ENCODE measurements at regions not wholly inside any gene's neighbourhood (a gene's known extent, or its start where the extent isn't known, plus 50 kb on each side); places are given as distances from the start of the nearest gene placed in this dataset.

GRCh38 chr15:87483468-87483867, 773.1 kb downstream of the NTRK3 start:
- Histone ChIP-seq H3K4me1 (ENCODE audit: control insufficient read depth in 1 of 2, low read depth in 2 of 2) (peaks cover 6 to 12% of the 10 kb centered on the region in 2 donors), H3K27me3 (replicated peaks; ENCODE audit: insufficient read depth) (no peaks in the 10 kb centered on the region), H3K27ac (no peak overlapping the region), H3K36me3 (no peaks in the 10 kb centered on the region), H3K9me3 (no peaks in the 10 kb centered on the region), H3K4me3 (no peak overlapping the region)
- DNase-seq (ENCODE audit: low spot score) (no peak), ATAC-seq (ENCODE audit: insufficient number of reproducible peaks, low FRiP score, low read depth) (no peak)
- TF ChIP-seq CTCF (IDR thresholded peaks at IDR 0.05), result no peak

- TF ChIP-seq CTCF (IDR thresholded peaks at IDR 0.05), result no peak
- DNase-seq (ENCODE audit: low spot score), result no peak
- Histone ChIP-seq H3K9me3 (no peaks in the 10 kb centered on the region), H3K36me3 (no peaks in the 10 kb centered on the region), H3K4me3 (no peak overlapping the region), H3K27me3 (replicated peaks; ENCODE audit: insufficient read depth) (no peaks in the 10 kb centered on the region), H3K4me1 (ENCODE audit: control insufficient read depth in 1 of 2, low read depth in 2 of 2) (peaks cover 0 to 10% of the 10 kb centered on the region in 2 donors), H3K27ac (no peak overlapping the region)
- ATAC-seq (ENCODE audit: insufficient number of reproducible peaks, low FRiP score, low read depth), result no peak
Measured at GRCh38 chr15:87481126-87481525, 775.4 kb downstream of the NTRK3 start.

GRCh38 chr15:87478687-87479072, 777.9 kb downstream of the NTRK3 start:
- H3K27me3 ChIP-seq (replicated peaks; ENCODE audit: insufficient read depth), result no peaks in the 10 kb centered on the region
- H3K36me3 ChIP-seq, result no peaks in the 10 kb centered on the region
- H3K9me3 ChIP-seq, result no peaks in the 10 kb centered on the region
- no peak overlapping the region for H3K4me3 ChIP-seq
- no peak overlapping the region for H3K27ac ChIP-seq
- no peak for TF ChIP-seq CTCF (IDR thresholded peaks at IDR 0.05)
- ATAC-seq (ENCODE audit: insufficient number of reproducible peaks, low FRiP score, low read depth), result no peak
- H3K4me1 ChIP-seq (ENCODE audit: control insufficient read depth in 1 of 2, low read depth in 2 of 2), result peaks cover 0 to 10% of the 10 kb centered on the region in 2 donors
- DNase-seq (ENCODE audit: low spot score), result no peak

- no peak for TF ChIP-seq CTCF (IDR thresholded peaks at IDR 0.05)
- Histone ChIP-seq H3K36me3 (no peaks in the 10 kb centered on the region), H3K4me3 (peak overlapping the region; percentile 36), H3K9me3 (no peaks in the 10 kb centered on the region), H3K27me3 (replicated peaks; ENCODE audit: insufficient read depth) (no peaks in the 10 kb centered on the region), H3K27ac (peak overlapping the region in 1 of 2 donors; percentile 14), H3K4me1 (ENCODE audit: control insufficient read depth in 1 of 2, low read depth in 2 of 2) (peaks cover 0 to 10% of the 10 kb centered on the region in 2 donors)
- ATAC-seq (ENCODE audit: insufficient number of reproducible peaks, low FRiP score, low read depth) (peak; percentile 95), DNase-seq (ENCODE audit: low spot score) (peak; percentile 21)
Measured at GRCh38 chr15:87477737-87478686, 778.5 kb downstream of the NTRK3 start.

GRCh38 chr15:87477026-87477425, 779.5 kb downstream of the NTRK3 start:
- H3K27me3 ChIP-seq (replicated peaks; ENCODE audit: insufficient read depth), result no peaks in the 10 kb centered on the region
- DNase-seq (ENCODE audit: low spot score) (no peak), ATAC-seq (ENCODE audit: insufficient number of reproducible peaks, low FRiP score, low read depth) (no peak)
- H3K27ac ChIP-seq, result no peak overlapping the region
- H3K36me3 ChIP-seq, result no peaks in the 10 kb centered on the region
- TF ChIP-seq CTCF (IDR thresholded peaks at IDR 0.05), result no peak
- peaks cover 0 to 10% of the 10 kb centered on the region in 2 donors for H3K4me1 ChIP-seq (ENCODE audit: control insufficient read depth in 1 of 2, low read depth in 2 of 2)
- H3K9me3 ChIP-seq, result no peaks in the 10 kb centered on the region
- H3K4me3 ChIP-seq, result no peak overlapping the region
